GM12865 (cell line): ENCODE measurements at regions not wholly inside any gene's neighbourhood (a gene's known extent, or its start where the extent isn't known, plus 50 kb on each side); places are given as distances from the start of the nearest gene placed in this dataset.

Experiments
- DNase-seq: peaks from one replicate; pipeline ENCODE4 v3.0.0; 2010; ENCODE audit warnings: low read depth
- H3K4me3 ChIP-seq: 2 replicates; pipeline ENCODE4 v1.5.1; 2011; ENCODE audit warnings: mild to moderate bottlenecking, low read depth, low read length, control low read depth
- TF ChIP-seq, protein P1 (sequence below): IDR thresholded peaks from 2 replicates; pipeline ENCODE4 v1.5.1; 2011; ENCODE audit warnings: low read length, control low read depth, low read depth, inconsistent platforms; ENCODE audit not compliant: insufficient read depth; ENCODE audit errors: missing control alignments

DNA sequence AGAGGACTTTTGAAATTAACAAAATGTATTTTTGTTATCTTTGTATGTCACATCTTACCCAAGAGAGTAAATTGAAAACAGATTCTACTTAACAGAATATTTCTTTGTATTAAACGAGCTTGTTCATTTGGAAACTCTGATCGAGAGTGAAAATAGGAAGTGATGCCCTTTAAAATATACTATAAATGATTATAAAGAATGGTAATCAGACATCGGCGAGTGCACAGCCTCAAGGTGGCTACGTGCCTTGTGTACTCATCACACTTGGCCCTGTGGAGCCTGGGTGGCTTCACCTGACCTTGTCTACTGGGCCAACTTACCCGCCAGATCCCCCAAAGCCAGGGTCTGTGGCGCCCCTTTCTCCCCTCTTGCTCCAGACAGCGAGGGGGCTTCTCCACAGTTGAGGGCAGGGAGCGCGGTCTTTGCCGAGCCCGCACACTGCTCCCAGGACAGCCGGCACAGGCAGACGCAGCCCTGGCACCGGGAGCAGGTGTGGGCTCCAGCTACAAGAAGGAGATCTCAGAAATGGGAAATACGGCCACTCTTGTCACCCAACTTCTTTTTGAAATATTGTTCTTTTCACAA lies 243.2 kb downstream of the CEMIP2 start:
- TF ChIP-seq, protein P1, sequence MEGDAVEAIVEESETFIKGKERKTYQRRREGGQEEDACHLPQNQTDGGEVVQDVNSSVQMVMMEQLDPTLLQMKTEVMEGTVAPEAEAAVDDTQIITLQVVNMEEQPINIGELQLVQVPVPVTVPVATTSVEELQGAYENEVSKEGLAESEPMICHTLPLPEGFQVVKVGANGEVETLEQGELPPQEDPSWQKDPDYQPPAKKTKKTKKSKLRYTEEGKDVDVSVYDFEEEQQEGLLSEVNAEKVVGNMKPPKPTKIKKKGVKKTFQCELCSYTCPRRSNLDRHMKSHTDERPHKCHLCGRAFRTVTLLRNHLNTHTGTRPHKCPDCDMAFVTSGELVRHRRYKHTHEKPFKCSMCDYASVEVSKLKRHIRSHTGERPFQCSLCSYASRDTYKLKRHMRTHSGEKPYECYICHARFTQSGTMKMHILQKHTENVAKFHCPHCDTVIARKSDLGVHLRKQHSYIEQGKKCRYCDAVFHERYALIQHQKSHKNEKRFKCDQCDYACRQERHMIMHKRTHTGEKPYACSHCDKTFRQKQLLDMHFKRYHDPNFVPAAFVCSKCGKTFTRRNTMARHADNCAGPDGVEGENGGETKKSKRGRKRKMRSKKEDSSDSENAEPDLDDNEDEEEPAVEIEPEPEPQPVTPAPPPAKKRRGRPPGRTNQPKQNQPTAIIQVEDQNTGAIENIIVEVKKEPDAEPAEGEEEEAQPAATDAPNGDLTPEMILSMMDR = no peak
- DNase-seq = no peak
- no peak overlapping the region for H3K4me3 ChIP-seq

DNA sequence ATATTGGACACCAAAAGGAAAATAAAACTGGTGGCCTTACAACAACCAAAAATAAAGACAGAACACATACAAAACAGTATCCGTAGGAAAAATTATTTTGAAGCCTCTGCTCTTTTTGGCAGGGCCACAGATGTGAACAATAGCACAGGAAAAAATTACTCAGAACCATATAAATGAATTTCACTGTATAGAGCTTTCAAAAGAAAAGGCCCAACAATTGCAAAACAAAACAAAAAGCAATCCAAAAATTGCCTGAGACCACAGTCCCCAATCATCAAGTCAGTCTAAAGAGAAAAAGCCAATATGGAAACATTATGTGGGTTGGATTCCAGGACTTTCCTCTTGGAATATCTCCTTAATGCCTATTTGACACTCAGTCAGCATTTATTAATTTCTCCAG lies 243.8 kb downstream of the CEMIP2 start:
- no peak overlapping the region for H3K4me3 ChIP-seq
- TF ChIP-seq, protein P1 = no peak
- no peak for DNase-seq

DNA sequence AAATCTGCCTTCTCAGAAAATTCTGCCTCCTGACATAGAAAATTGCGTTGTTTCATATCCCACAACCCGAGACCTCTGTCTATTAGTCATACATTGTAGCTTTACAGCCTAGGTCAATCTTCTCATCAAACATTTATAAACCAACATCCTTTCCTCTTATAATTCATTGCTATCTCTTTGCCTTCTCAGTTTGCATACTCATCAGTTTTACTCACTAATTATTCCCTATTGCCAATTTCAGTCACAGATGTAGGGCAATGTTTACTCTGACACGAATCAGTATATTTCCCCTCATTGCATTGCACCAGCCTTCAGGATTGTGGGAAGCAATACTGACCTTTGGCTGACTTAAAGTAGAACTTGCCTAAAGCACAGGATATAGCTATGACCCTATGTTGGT lies 247.2 kb downstream of the CEMIP2 start:
- no peak for DNase-seq
- TF ChIP-seq, protein P1 = no peak
- H3K4me3 ChIP-seq = no peak overlapping the region

DNA sequence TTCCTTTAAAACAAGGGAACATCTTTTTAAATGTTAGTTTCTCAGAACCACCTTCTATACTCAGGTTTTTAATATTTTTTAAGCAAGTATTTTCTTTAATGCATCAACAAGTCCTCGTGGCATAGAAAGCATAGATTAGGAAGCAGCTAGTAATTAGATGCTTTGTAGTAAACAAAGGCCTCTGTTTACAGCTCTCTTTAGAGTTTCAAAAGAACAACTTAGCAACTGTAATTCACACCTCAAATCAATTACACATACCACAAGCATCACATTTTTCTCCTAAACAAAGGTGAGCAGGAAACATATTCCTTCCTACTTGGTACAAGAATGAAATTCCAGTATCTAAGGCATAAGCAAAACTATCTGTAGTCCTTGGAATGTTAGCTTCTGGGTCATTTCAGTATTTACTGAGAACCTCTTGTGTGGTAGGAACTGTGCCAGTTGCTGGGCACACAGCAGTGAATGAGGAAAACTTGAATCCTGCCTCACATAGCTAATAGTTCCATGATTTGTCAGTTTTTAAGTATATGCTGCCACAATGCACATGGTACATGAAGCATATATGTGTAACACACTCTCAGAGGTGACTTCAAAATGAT lies 249.1 kb downstream of the CEMIP2 start:
- H3K4me3 ChIP-seq = no peak overlapping the region
- no peak for DNase-seq
- TF ChIP-seq, protein P1 = no peak

DNA sequence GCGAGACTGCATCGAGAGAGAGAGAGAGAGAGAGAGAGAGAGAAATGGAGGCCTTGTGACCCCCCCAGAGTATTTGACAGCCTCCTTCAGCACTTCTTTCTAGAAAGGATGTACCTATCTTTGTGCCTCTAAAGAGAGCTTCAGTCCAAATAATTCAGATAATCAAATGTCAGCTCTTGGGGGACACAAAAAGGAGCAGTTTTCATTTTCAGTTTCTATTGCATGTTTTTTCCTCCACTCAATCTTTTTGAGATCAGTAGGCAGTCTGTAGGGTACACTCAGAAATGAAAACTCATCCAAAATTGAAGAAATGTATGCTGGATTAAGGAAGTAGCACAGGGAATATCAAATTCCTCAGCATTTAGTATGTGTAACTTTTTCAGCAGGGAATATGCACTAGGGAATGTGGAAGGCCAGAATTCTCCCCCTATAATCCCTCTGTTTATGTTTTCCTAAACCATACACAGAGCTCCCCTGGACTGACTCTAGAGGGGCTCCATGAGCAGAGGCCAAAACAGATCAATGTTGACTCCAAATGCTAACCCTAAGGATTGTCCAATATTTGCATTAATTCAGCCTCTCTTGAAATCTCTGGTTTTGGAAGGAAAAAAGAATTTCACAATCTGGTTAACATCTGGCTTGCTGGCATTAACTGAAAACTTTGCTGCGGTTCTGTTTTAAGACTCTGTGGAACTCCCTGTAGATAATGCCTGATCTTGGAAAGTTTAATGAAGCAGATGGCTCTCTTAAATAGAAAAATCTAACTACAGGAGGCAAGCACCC lies 250.1 kb downstream of the CEMIP2 start:
- TF ChIP-seq, protein P1 = no peak
- no peak overlapping the region for H3K4me3 ChIP-seq
- DNase-seq = no peak

DNA sequence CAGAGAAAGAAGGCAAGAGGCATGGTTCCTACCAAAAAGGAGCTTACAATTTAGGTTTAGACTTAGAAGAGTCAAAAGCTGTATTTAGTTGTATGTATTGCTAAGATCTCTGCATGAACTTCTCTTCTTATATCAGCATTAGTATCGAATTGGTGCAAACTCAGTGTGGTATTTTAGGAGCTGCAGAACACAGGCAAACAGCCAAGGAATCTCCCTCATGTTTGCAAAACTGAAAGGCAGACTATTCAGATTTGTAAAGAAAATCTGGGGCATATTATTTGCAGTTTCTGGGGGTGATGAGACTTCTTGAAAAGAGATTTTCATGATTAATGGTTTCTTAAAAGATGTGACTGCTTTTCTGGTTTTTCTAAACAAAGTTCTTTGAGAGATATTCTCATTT lies 252.7 kb downstream of the CEMIP2 start:
- DNase-seq = no peak
- TF ChIP-seq, protein P1 = no peak
- H3K4me3 ChIP-seq = no peak overlapping the region
